GM21390 (cell line): ENCODE measurements at regions not wholly inside any gene's neighbourhood (a gene's known extent, or its start where the extent isn't known, plus 50 kb on each side); places are given as distances from the start of the nearest gene placed in this dataset.

Experiments
- ATAC-seq: cut with Tn5 transposase; IDR thresholded peaks from one replicate; pipeline ENCODE4 v1.9.1; 2021; ENCODE audit not compliant: unreplicated experiment

DNA sequence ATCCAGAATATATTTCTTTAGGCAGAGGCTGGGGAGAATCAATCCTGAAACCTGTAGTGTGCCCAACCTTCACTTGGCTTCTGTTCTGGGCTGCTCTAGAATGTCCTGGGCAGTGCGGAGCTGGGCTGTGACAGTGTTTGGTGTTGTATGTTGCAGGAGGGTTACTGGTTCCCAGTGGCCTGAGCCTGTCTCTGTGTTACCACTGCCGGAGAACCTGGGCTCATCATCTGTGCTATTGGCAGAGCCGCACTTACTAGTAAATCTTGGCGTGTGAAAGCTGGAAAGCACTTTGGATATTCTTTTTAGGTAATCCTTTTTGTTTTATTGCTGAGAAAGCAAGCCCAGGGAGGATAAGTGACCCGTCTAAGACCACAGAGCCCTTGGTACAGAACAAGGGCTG is 412.9 kb downstream of the SLC4A3 start:
- no peak for ATAC-seq

DNA sequence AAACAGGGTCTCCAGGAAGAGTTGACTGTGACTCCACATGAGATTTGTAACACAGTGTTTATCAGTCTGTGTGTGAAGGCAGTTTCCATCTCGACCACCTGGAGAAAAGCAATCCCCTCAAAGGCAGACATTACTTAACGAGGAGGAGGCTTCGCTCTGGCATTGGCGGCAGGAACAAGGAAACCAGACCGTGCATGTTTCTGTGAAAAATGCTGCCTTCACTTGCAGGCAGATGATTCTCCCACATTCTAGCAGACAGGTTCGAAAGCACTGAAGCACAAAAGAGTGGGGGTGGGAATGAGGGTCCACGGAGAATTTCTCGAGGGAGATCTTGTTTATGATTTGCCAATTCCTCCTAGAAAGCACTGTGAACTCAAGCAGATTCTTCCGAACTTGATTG is 414.0 kb downstream of the SLC4A3 start:
- ATAC-seq, result no peak

DNA sequence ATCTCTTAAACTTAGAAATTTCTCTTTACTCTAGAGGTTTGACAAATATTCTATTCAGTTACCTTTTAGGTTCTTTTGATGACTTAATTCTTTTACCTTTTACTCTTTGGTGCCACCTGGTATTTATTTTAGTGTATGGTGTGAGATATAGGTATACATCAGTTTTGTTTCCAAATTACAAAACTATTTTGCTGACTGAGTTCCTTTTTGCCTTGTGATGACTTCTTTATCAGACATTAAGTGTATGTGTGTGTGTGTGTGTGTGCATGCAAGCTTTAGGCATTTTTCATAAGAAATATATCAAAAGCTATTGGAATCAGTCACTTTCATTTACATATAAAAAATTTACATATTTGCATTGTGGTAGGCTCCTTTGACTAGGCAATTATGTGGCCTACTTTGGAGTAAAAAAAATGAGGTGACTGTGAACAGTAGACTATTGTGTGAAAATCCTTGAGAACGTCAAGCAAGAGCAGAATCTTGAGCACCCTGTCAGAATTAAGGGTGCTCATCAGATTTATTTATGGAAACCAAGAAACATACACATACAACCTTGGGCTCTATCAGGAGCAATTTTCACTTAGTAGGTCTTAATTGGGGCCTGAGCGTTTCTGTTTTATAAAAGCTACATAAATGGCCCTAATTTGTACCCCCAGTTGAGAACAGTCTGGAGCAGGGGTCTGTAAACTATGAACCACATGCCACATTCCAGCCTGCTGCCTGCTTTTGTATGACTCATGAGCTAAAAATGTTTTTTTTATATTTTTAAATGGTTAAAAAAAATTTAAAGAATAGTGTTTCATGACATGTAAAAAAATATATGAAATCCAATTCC is 415.9 kb downstream of the SLC4A3 start:
- ATAC-seq, result no peak

DNA sequence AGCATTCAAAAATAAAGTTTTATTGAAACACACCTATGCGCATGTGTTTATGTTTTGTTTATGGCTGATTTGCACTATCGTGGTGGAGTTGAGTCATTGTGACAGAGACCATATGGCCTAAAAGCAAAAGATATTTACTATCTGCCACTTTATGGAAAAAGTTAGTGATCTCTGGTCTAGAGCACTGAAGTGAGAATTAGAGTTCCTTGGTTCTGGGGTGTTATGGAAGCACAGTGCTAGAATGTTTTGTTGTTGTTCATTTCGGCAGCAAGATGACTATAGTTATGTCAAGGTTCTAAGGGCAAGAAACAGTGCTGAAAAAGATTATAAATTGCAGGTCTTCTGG is 416.5 kb downstream of the SLC4A3 start:
- ATAC-seq, result no peak

DNA sequence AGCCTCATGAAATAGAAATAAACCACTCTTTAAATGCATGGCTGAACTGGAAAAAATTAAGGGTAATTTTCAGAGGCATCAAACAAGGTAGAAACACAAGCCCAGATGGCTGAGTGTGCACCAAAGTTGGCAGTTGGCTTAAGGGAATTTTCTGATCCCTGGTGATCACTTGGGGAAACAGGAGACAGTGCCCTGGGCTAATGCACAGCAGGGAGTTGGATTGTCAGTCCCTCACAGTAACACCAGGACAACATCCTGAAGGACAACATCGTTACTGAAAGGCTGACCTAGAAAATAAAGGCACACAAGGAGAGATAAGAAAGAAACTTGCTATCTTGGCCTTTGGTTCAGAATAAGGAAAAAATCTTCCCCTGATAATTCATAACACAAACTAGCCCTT is 417.0 kb downstream of the SLC4A3 start:
- no peak for ATAC-seq

DNA sequence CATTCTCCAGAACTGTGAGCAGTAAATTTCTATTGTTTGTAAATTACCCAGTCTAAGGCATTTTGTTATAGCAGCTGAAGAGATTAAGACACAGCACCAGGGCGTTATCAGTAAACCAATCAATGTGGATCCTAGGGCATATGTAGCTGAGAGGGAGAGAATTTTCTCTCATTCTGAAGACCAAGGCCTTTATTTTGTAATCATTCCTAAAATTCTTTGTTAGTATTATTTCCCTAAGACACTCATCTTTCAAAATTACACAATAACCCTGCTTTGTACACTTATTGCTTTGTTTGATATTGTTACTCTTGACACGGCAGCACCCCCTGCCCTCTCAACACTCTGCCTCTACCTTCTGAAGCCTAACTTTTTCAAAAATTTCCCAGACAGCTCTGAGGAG is 419.1 kb downstream of the SLC4A3 start:
- ATAC-seq, result no peak

GRCh38 chr2:220051716-220052115 is 424.3 kb downstream of the SLC4A3 start:
- no peak for ATAC-seq

DNA sequence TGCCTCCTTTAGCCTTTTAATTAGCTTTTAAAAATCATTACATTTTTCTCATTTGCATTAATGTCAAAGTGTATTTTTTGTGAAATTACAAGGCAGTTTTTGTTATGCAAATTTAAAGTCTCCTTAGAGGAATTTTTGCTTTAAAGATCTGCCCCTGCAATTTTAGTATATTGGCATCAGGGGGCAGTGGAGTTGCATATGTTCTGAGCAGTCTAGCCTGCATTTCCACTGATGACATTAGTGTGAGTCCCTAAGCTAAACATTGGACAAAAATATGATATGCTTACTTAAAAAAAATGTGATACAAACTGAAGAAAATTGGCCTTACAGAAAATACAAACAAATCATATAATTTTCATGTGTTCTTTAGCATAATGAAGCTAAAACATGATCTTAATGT is 426.5 kb downstream of the SLC4A3 start:
- ATAC-seq, result no peak

DNA sequence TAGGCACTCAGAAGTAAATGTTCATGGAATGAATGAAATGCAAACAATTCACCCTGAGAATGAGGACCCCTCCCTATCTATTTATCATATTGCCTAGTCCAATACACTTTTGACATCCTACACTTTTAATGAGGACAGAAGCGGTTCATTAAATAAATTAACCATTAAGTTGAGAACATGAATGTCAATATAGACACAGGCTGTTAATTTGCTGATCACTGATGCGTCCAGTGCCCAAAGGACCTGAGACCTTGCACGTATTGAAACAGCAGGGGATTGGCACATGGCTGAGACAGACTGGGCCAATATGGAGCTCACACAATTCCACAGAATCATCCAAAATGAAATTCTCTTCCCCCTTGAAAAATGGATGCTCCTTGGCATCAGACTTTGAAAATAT is 430.0 kb downstream of the SLC4A3 start:
- ATAC-seq, result no peak

DNA sequence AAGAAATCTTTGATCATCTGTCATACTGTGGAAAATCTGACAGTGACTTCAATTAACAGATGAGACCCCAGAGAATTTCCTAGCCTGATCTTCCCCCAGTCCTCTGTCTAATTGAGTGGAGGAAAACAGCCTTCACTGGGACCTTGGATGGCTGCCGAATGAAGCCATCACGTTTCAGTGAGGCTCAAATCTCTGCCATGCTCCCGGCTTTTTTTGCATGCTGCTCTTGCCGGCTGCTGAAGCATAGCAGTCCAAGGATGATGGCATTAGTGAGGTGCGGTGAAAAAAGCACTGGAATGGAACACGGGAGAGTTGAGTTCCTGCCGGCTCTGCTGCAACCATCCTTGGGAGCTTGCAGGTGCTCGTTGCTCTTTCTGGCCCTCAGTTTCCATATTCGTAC is 430.5 kb downstream of the SLC4A3 start:
- no peak for ATAC-seq

GRCh38 chr2:220064111-220065030 is 436.9 kb downstream of the SLC4A3 start:
- ATAC-seq, result no peak

DNA sequence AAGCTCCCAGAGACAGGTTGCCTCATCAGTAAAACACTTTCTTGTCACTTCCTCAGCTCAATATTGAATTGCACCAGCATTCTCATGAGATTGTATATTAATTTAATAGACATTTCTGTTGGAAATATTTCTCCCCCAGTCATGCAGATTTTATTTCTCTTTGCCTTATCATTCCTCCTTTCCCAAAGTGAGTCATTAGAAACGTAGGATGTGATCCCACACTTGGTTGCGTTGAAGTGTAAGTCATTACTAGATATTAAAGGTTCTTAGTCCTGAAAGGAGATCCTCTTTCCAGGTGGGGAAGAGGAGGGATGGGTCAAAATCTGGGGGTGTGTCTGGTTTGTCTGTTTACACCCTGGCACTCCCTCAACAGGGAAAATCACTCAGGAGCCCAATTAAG is 438.2 kb downstream of the SLC4A3 start:
- no peak for ATAC-seq

- ATAC-seq, result no peak
These were observed 441.4 kb downstream of the SLC4A3 start for GRCh38 chr2:220068846-220069245.

GRCh38 chr2:220070349-220070748 is 442.9 kb downstream of the SLC4A3 start:
- ATAC-seq, result no peak

GRCh38 chr2:220071696-220072095 is 444.3 kb downstream of the SLC4A3 start:
- ATAC-seq, result no peak

GRCh38 chr2:220072669-220073220 is 445.3 kb downstream of the SLC4A3 start:
- ATAC-seq, result no peak

GRCh38 chr2:220075835-220076234 is 448.4 kb downstream of the SLC4A3 start:
- no peak for ATAC-seq

DNA sequence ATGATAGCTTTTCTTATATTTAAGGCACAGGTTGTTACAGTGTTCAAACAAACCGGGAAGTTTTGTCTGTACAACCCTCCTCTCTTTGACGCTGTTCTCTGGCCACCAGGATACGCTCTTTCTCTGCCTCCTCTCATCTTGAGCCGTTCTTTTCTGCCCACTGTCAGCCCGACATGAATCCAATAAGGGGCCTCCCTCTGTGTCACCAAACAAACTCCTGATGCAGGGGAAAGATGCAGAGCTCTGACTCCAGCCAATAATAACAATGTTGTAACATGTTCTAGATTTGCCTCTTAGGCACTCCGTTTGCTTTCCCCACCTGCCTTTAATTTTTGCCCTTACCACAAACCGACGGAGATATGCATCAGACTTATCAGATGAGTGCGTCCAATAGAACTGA is 449.3 kb downstream of the SLC4A3 start:
- ATAC-seq, result no peak

GRCh38 chr2:220077488-220077887 is 450.1 kb downstream of the SLC4A3 start:
- no peak for ATAC-seq

DNA sequence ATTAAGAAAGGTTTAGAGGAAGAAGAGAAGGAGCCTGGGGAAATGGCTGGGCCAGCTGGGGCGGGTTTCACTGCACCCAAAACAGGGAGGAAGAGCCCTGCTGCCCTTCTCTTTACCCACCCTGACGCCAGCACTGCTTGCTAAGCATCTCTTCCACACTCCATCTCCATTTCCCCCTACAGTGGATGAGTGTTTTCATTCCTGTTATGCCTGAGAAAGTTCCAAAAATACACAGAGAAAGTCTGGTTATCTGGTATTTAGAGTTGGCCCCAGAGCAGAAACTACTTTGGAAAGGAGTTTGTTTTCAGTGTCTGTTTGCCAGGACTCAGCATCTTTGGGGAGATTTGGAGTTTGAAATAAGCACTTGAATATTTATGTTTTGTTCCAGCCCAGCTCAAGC is 451.0 kb downstream of the SLC4A3 start:
- ATAC-seq, result no peak

- no peak for ATAC-seq
These were observed 452.2 kb downstream of the SLC4A3 start for GRCh38 chr2:220079595-220079994.

GRCh38 chr2:220081171-220081570 is 453.7 kb downstream of the SLC4A3 start:
- ATAC-seq, result no peak
